ENCODE measurements at regions not wholly inside any gene's neighbourhood (a gene's known extent, or its start where the extent isn't known, plus 50 kb on each side); places are given as distances from the start of the nearest gene placed in this dataset.

DNA sequence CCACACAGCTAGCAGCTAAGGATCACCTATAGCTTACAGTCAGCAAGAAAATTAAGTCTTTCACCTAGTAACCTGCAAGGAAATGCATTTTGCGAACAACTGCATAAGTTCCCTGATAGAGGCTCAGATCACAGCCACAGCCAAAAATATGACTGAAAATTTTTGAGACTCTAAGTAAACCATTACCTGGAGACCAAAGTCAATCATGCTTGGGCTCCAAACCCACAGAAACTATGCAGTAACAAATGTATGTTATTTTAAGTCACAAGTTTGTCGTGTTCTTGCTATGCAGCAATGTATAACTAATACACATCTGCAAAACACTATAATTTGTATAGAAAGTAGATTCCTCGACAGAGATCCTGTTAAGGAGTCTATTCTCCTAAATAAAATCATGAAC is 1025.7 kb upstream of the RAG2 start:
- CTCF ChIA-PET = no interaction called here
- no peaks in the 10 kb centered on the region for H3K36me3 ChIP-seq (ENCODE audit: control insufficient read depth, insufficient read depth, low read length)
- in situ Hi-C loops (cut with HindIII; ENCODE audit: low pct_unique_long_range_greater_than_20kb, low sequenced_read_pairs) = no loop called here

DNA sequence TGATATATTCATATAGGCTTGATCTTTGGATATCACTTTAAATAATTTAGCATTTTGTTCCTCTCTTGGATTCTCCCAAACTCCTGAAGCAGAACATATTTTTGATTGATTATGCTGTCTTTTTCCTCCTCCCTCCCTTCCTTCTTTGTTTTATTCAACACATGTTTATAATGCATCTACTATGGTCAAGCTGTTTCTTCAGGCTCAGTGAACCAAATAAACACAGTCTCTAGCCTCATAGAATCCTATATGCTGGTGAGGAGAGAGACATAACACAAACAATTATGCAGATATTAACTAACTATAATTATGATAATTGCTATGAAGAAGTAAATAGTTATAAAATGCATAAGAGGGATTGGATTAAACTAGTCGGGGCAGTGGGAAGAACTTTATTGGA is 1023.6 kb upstream of the RAG2 start:
- Histone ChIP-seq H3K4me1 (ENCODE audit: control insufficient read depth, insufficient read depth, low read length) (no peaks in the 10 kb centered on the region), H3K36me3 (ENCODE audit: control insufficient read depth, insufficient read depth, low read length) (no peaks in the 10 kb centered on the region), H3K9me3 (ENCODE audit: control insufficient read depth, insufficient read depth, low read depth, low read length) (0 out of 2 replicates have a peak, but pooled peaks cover 3% of the 10 kb centered on the region), H3K4me3 (ENCODE audit: low read depth in 2 of 2, low read length in 2 of 2) (no peak overlapping the region), H3K27me3 (ENCODE audit: control insufficient read depth, insufficient read depth, low read length) (no peaks in the 10 kb centered on the region), H3K27ac (ENCODE audit: low read length) (no peak overlapping the region)
- ATAC-seq (no peak), DNase-seq (ENCODE audit: low read depth, low spot score) (no peak)
- POLR2A ChIA-PET = no interaction called here
- TF ChIP-seq, protein P1, sequence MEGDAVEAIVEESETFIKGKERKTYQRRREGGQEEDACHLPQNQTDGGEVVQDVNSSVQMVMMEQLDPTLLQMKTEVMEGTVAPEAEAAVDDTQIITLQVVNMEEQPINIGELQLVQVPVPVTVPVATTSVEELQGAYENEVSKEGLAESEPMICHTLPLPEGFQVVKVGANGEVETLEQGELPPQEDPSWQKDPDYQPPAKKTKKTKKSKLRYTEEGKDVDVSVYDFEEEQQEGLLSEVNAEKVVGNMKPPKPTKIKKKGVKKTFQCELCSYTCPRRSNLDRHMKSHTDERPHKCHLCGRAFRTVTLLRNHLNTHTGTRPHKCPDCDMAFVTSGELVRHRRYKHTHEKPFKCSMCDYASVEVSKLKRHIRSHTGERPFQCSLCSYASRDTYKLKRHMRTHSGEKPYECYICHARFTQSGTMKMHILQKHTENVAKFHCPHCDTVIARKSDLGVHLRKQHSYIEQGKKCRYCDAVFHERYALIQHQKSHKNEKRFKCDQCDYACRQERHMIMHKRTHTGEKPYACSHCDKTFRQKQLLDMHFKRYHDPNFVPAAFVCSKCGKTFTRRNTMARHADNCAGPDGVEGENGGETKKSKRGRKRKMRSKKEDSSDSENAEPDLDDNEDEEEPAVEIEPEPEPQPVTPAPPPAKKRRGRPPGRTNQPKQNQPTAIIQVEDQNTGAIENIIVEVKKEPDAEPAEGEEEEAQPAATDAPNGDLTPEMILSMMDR (IDR thresholded peaks at IDR 0.05) = no peak
- TF ChIP-seq SIN3A (IDR thresholded peaks at IDR 0.05; ENCODE audit: borderline replicate concordance, insufficient read depth, low read depth, low read length) = no peak
- no peak for TF ChIP-seq POLR2AphosphoS5 (IDR thresholded peaks at IDR 0.05; ENCODE audit: low read depth, low read length)
- no peak for TF ChIP-seq TCF7L2 (IDR thresholded peaks at IDR 0.05; ENCODE audit: low read depth, low read length)
- TF ChIP-seq, protein P2, sequence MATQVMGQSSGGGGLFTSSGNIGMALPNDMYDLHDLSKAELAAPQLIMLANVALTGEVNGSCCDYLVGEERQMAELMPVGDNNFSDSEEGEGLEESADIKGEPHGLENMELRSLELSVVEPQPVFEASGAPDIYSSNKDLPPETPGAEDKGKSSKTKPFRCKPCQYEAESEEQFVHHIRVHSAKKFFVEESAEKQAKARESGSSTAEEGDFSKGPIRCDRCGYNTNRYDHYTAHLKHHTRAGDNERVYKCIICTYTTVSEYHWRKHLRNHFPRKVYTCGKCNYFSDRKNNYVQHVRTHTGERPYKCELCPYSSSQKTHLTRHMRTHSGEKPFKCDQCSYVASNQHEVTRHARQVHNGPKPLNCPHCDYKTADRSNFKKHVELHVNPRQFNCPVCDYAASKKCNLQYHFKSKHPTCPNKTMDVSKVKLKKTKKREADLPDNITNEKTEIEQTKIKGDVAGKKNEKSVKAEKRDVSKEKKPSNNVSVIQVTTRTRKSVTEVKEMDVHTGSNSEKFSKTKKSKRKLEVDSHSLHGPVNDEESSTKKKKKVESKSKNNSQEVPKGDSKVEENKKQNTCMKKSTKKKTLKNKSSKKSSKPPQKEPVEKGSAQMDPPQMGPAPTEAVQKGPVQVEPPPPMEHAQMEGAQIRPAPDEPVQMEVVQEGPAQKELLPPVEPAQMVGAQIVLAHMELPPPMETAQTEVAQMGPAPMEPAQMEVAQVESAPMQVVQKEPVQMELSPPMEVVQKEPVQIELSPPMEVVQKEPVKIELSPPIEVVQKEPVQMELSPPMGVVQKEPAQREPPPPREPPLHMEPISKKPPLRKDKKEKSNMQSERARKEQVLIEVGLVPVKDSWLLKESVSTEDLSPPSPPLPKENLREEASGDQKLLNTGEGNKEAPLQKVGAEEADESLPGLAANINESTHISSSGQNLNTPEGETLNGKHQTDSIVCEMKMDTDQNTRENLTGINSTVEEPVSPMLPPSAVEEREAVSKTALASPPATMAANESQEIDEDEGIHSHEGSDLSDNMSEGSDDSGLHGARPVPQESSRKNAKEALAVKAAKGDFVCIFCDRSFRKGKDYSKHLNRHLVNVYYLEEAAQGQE (IDR thresholded peaks at IDR 0.05; ENCODE audit: insufficient read depth in 1 of 2, low read depth in 2 of 2, low read length in 1 of 2) = no peak
- BruUV-seq (replicated peaks) = no TSS peak
- intact Hi-C loops (cut with micrococcal nuclease; ENCODE audit: unreplicated experiment) (no loop called here), in situ Hi-C loops (cut with HindIII; ENCODE audit: low pct_unique_long_range_greater_than_20kb, low sequenced_read_pairs) (no loop called here)
- CTCF ChIA-PET = no interaction called here

More for the DNA sequence above, 1025.7 kb upstream of the RAG2 start:
- TF ChIP-seq SIN3A (IDR thresholded peaks at IDR 0.05; ENCODE audit: borderline replicate concordance, insufficient read depth, low read depth, low read length) = no peak
- no peak for TF ChIP-seq TCF7L2 (IDR thresholded peaks at IDR 0.05; ENCODE audit: low read depth, low read length)
- TF ChIP-seq, protein P2 (IDR thresholded peaks at IDR 0.05; ENCODE audit: insufficient read depth in 1 of 2, low read depth in 2 of 2, low read length in 1 of 2) = no peak
- TF ChIP-seq, protein P1 (IDR thresholded peaks at IDR 0.05) = no peak
- no peak for TF ChIP-seq POLR2AphosphoS5 (IDR thresholded peaks at IDR 0.05; ENCODE audit: low read depth, low read length)
- H3K27me3 ChIP-seq (ENCODE audit: control insufficient read depth, insufficient read depth, low read length) = no peaks in the 10 kb centered on the region
- intact Hi-C loops (cut with micrococcal nuclease; ENCODE audit: unreplicated experiment) = no loop called here
- H3K4me3 ChIP-seq (ENCODE audit: low read depth in 2 of 2, low read length in 2 of 2) = no peak overlapping the region
- DNase-seq (ENCODE audit: low read depth, low spot score) = no peak
- H3K4me1 ChIP-seq (ENCODE audit: control insufficient read depth, insufficient read depth, low read length) = no peaks in the 10 kb centered on the region
- POLR2A ChIA-PET = no interaction called here
- H3K9me3 ChIP-seq (ENCODE audit: control insufficient read depth, insufficient read depth, low read depth, low read length) = 0 out of 2 replicates have a peak, but pooled peaks cover 3% of the 10 kb centered on the region
- ATAC-seq = no peak
- BruUV-seq (replicated peaks) = no TSS peak
- no peak overlapping the region for H3K27ac ChIP-seq (ENCODE audit: low read length)

Measured in Panc1 (cell line).